Cardiac fibroblast (primary cell): ENCODE measurements at regions not wholly inside any gene's neighbourhood (a gene's known extent, or its start where the extent isn't known, plus 50 kb on each side); places are given as distances from the start of the nearest gene placed in this dataset.
"Not testable (repeated sequence)": the region's sequence is repeated elsewhere in the genome, so short reads cannot be mapped to it uniquely, and the experiment has no call there.

Experiments used
- DNase-seq, 2 donors: peaks; one replicate each; pipeline versions ENCODE4 v3.0.0 to v3.0.0-alpha.2; 2010; ENCODE audit warnings: low read depth in 2 of 2
- H3K4me3 ChIP-seq, 2 donors: replicated peaks in 1 of 2; 1 replicate in 1 of 2; 2 replicates in 1 of 2; pipeline ENCODE4 v1.5.1; 2011; ENCODE audit warnings: low read depth in 2 of 2, low read length in 2 of 2, mild to moderate bottlenecking in 2 of 2, moderate library complexity in 1 of 2
- CTCF ChIP-seq: IDR thresholded peaks from one replicate; pipeline ENCODE4 v1.5.1; 2011; ENCODE audit warnings: low read depth, mild to moderate bottlenecking, low read length, inconsistent platforms

GRCh38 chr1:222054416-222054815 is 312.5 kb upstream of the DUSP10 start:
- DNase-seq: no peak
- TF ChIP-seq CTCF: no peak
- H3K4me3 ChIP-seq: no peak overlapping the region

GRCh38 chr1:222053790-222054294 is 312.0 kb upstream of the DUSP10 start:
- TF ChIP-seq CTCF: no peak
- DNase-seq: no peak
- no peak overlapping the region for H3K4me3 ChIP-seq

- not testable (repeated sequence) for DNase-seq, H3K4me3 ChIP-seq
Measured at GRCh38 chr1:222051311-222051710, 309.4 kb upstream of the DUSP10 start.

- not testable (repeated sequence) for H3K4me3 ChIP-seq, DNase-seq
Measured at GRCh38 chr1:222049661-222050060, 307.8 kb upstream of the DUSP10 start.

GRCh38 chr1:222049176-222049575 is 307.3 kb upstream of the DUSP10 start:
- H3K4me3 ChIP-seq: no peak overlapping the region
- DNase-seq: no peak
- TF ChIP-seq CTCF: no peak

- peak; percentile 56 to 62 for DNase-seq
- no peak for TF ChIP-seq CTCF
- H3K4me3 ChIP-seq: no peak overlapping the region
Measured at GRCh38 chr1:222048094-222048595, 306.3 kb upstream of the DUSP10 start.

GRCh38 chr1:222047366-222047765 is 305.5 kb upstream of the DUSP10 start:
- DNase-seq: no peak
- no peak overlapping the region for H3K4me3 ChIP-seq
- no peak for TF ChIP-seq CTCF

- H3K4me3 ChIP-seq: no peak overlapping the region
- DNase-seq: no peak
- no peak for TF ChIP-seq CTCF
Measured at GRCh38 chr1:222046684-222047263, 304.9 kb upstream of the DUSP10 start.
